ENCODE measurements at regions not wholly inside any gene's neighbourhood (a gene's known extent, or its start where the extent isn't known, plus 50 kb on each side); places are given as distances from the start of the nearest gene placed in this dataset.

GRCh38 chr11:116262370-116262769 is 510.4 kb downstream of the BUD13 start:
- no peak overlapping the region for H3K27ac Mint-ChIP-seq
- H3K4me1 Mint-ChIP-seq: peaks cover 13% of the 10 kb centered on the region
- TF ChIP-seq, protein P1, sequence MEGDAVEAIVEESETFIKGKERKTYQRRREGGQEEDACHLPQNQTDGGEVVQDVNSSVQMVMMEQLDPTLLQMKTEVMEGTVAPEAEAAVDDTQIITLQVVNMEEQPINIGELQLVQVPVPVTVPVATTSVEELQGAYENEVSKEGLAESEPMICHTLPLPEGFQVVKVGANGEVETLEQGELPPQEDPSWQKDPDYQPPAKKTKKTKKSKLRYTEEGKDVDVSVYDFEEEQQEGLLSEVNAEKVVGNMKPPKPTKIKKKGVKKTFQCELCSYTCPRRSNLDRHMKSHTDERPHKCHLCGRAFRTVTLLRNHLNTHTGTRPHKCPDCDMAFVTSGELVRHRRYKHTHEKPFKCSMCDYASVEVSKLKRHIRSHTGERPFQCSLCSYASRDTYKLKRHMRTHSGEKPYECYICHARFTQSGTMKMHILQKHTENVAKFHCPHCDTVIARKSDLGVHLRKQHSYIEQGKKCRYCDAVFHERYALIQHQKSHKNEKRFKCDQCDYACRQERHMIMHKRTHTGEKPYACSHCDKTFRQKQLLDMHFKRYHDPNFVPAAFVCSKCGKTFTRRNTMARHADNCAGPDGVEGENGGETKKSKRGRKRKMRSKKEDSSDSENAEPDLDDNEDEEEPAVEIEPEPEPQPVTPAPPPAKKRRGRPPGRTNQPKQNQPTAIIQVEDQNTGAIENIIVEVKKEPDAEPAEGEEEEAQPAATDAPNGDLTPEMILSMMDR (IDR thresholded peaks at IDR 0.05; ENCODE audit: unreplicated experiment): no peak
- H3K27me3 Mint-ChIP-seq (ENCODE audit: low read depth): peaks cover 68% of the 10 kb centered on the region
- H3K9me3 Mint-ChIP-seq: no peaks in the 10 kb centered on the region
- H3K36me3 Mint-ChIP-seq: no peaks in the 10 kb centered on the region
- no peak overlapping the region for H3K4me3 Mint-ChIP-seq
- DNase-seq (ENCODE audit: low spot score in 2 of 2, unreplicated experiment in 2 of 2): no peak

DNA sequence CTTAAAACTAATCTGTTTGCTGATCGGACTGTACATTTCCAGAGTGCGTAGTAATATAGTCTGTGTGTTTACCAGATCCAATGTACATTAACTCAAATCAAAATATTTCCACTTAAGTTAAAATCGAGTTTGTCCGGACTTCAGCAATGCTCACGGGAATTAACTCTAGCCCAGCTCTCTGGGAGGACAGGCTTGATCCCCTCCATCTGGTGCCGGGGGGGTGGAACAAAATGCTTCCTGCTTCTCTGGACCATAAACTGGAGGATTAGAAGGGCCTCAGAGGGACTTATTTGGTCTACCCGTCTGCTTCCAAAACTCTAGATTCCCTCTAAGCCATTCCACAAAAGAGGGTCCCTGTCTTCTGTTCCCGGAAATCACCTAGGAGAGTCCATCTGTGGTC is 511.2 kb downstream of the BUD13 start:
- H3K4me3 Mint-ChIP-seq: no peak overlapping the region
- no peak overlapping the region for H3K27ac Mint-ChIP-seq
- peaks cover 15% of the 10 kb centered on the region for H3K4me1 Mint-ChIP-seq
- no peaks in the 10 kb centered on the region for H3K36me3 Mint-ChIP-seq
- H3K9me3 Mint-ChIP-seq: no peaks in the 10 kb centered on the region
- DNase-seq (ENCODE audit: low spot score in 2 of 2, unreplicated experiment in 2 of 2): no peak
- peaks cover 68% of the 10 kb centered on the region for H3K27me3 Mint-ChIP-seq (ENCODE audit: low read depth)
- TF ChIP-seq, protein P1 (IDR thresholded peaks at IDR 0.05; ENCODE audit: unreplicated experiment): no peak

DNA sequence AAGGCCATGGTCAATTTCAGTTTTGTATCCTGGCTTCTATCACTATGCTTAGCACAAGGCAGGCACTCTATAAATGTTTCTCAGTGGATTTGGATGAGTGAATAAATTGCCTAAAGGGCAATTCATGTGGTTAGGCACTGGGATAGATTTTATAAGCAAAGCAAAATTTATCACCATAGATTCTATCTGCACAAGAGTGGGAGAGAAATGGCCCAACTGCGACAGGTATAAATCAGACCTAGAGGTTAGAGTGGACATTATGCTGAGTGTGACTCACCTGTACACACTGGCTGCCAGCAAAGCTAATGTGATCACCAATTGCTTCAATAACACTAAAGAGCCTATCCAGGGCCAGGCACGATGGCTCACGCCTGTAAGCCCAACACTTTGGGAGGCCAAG is 514.0 kb downstream of the BUD13 start:
- H3K27ac Mint-ChIP-seq: no peak overlapping the region
- H3K4me3 Mint-ChIP-seq: no peak overlapping the region
- no peaks in the 10 kb centered on the region for H3K9me3 Mint-ChIP-seq
- H3K4me1 Mint-ChIP-seq: peaks cover 21% of the 10 kb centered on the region
- peaks cover 47% of the 10 kb centered on the region for H3K27me3 Mint-ChIP-seq (ENCODE audit: low read depth)
- no peak for DNase-seq (ENCODE audit: low spot score in 2 of 2, unreplicated experiment in 2 of 2)
- no peaks in the 10 kb centered on the region for H3K36me3 Mint-ChIP-seq
- TF ChIP-seq, protein P1 (IDR thresholded peaks at IDR 0.05; ENCODE audit: unreplicated experiment): no peak

DNA sequence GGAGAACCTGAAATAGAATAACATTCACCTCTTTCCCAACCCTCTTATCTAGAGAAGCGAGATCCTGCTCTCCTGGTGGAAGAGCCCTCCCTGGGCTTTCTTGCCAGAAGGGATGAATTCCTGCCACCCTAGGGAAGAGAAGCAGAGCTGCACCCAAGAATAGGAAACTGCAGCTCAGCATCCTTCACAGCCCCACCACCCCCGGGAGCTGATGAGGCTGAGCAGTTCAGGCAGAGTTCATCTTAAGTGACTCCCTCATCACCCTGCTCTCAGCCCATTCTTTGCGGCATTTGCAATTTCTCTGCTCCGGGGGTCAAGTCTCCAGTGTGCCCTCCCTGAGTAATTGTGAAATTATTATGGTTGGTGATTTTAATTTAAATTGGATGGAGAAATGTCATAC is 514.9 kb downstream of the BUD13 start:
- peaks cover 21% of the 10 kb centered on the region for H3K4me1 Mint-ChIP-seq

DNA sequence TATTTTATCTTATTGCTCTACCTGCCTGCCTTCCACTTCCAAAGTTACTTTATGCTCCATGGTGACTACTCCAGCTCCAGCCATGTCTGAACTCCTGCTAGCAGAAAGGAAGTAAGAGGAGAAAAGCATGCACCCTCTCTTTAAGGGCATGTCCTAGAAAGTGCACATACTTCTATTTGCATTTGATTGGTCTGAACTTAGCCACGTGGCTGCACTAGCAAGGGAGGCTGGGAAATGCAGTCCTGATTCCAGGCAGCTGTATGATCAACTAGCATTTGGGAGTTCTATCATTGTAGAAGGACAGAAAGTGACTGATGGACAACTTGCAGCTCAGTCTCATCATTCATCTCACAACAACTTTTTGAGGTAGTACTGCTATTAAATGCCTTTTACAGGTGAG is 515.7 kb downstream of the BUD13 start:
- Mint-ChIP-seq H3K4me1 (peaks cover 21% of the 10 kb centered on the region), H3K27me3 (ENCODE audit: low read depth) (peaks cover 42% of the 10 kb centered on the region), H3K4me3 (no peak overlapping the region), H3K36me3 (no peaks in the 10 kb centered on the region), H3K9me3 (no peaks in the 10 kb centered on the region), H3K27ac (no peak overlapping the region)
- TF ChIP-seq, protein P1 (IDR thresholded peaks at IDR 0.05; ENCODE audit: unreplicated experiment): no peak
- DNase-seq (ENCODE audit: low spot score in 2 of 2, unreplicated experiment in 2 of 2): no peak

More for the DNA sequence above, 514.9 kb downstream of the BUD13 start:
- H3K9me3 Mint-ChIP-seq: no peaks in the 10 kb centered on the region
- no peaks in the 10 kb centered on the region for H3K36me3 Mint-ChIP-seq
- H3K4me3 Mint-ChIP-seq: no peak overlapping the region
- TF ChIP-seq, protein P1 (IDR thresholded peaks at IDR 0.05; ENCODE audit: unreplicated experiment): no peak
- H3K27ac Mint-ChIP-seq: no peak overlapping the region
- peaks cover 43% of the 10 kb centered on the region for H3K27me3 Mint-ChIP-seq (ENCODE audit: low read depth)
- no peak for DNase-seq (ENCODE audit: low spot score in 2 of 2, unreplicated experiment in 2 of 2)

- TF ChIP-seq, protein P1 (IDR thresholded peaks at IDR 0.05; ENCODE audit: unreplicated experiment): no peak
- H3K4me3 Mint-ChIP-seq: no peak overlapping the region
- no peaks in the 10 kb centered on the region for H3K36me3 Mint-ChIP-seq
- H3K27me3 Mint-ChIP-seq (ENCODE audit: low read depth): peaks cover 35% of the 10 kb centered on the region
- H3K27ac Mint-ChIP-seq: no peak overlapping the region
- peaks cover 21% of the 10 kb centered on the region for H3K4me1 Mint-ChIP-seq
- no peaks in the 10 kb centered on the region for H3K9me3 Mint-ChIP-seq
- no peak for DNase-seq (ENCODE audit: low spot score in 2 of 2, unreplicated experiment in 2 of 2)
These were observed 516.6 kb downstream of the BUD13 start for GRCh38 chr11:116256215-116256614.

Data from mesothelial cell of epicardium (in vitro differentiated cells).